GM10248 (cell line): ENCODE measurements at regions not wholly inside any gene's neighbourhood (a gene's known extent, or its start where the extent isn't known, plus 50 kb on each side); places are given as distances from the start of the nearest gene placed in this dataset.

Experiments
- CTCF ChIA-PET: fragments of 300-600 bp; sonication (Branson Sonifier 250); formaldehyde crosslinking; extraction: SDS; loops from one replicate; lab custom pipeline; 2021; ENCODE audit warnings: antibody characterized with exemption; lab: Yijun Ruan, JAX
- POLR2A ChIA-PET: fragments of 350-650 bp; sonication (Branson Sonifier 250); formaldehyde crosslinking; extraction: SDS; loops from one replicate; lab custom pipeline; 2020; ENCODE audit warnings: antibody characterized with exemption; lab: Yijun Ruan, JAX
- DNase-seq: peaks from one replicate; pipeline ENCODE4 v3.0.0; 2012; ENCODE audit errors: extremely low spot score
- CTCF ChIP-seq: IDR thresholded peaks from 2 replicates; pipeline ENCODE4 v1.5.1; 2012; ENCODE audit warnings: mild to moderate bottlenecking, low read depth; ENCODE audit errors: extremely low read depth, missing control alignments, control extremely low read depth

DNA sequence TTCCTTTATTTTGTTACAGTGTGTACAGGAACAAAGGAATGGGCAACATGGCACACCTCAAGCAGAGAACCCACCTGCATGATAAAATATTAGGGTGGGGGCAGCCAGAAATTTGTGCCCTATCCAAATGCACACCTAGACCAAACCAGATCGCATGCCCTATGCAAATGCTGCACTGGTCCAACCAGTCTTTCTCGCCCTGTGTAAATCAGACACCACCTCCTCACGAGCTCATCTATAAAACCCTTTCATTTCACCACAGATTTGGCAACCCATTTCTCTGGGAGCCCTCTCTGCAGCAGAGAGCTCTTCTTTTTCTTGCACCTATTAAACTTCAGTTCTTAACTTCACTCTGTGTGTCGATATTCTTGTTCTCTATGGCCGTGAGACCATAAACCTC lies 1559.2 kb downstream of the SLITRK1 start:
- DNase-seq = no peak
- no peak for TF ChIP-seq CTCF
- ChIA-PET POLR2A (no interaction called here), CTCF (interaction anchor here (1.2 kb wide), 1 partner anchor 14 kb away, joined by 3 read pairs; no protein-coding TSS in a partner anchor)

GRCh38 chr13:82305588-82305987 lies 1576.7 kb downstream of the SLITRK1 start:
- POLR2A ChIA-PET = no interaction called here
- no peak for TF ChIP-seq CTCF
- no peak for DNase-seq
- CTCF ChIA-PET = no interaction called here

- TF ChIP-seq CTCF = no peak
- ChIA-PET CTCF (no interaction called here), POLR2A (no interaction called here)
- no peak for DNase-seq
Measured at GRCh38 chr13:82298106-82298505, 1584.2 kb downstream of the SLITRK1 start.

- no peak for DNase-seq
- CTCF ChIA-PET = no interaction called here
- TF ChIP-seq CTCF = no peak
- POLR2A ChIA-PET = no interaction called here
Measured at GRCh38 chr13:82294226-82294625, 1588.0 kb downstream of the SLITRK1 start.

DNA sequence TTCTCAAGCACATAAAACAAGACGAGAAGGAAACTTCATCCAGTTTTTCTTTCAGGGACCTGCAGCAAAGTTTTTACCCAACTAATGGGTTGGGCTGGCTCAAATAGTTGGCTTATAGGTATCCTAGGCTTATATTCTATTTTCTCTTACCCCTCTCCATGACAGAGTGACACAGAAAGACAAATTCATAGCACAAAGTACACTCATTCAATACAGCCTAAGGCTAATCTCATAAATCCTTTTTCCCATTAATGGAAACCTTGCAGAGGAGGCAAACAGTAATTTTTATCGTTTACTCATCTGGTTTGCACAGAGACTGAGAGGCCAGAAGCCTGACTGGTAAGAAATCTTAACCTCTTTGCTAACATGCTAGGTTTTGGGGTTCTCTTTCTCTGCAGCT lies 1589.9 kb downstream of the SLITRK1 start:
- no peak for DNase-seq
- POLR2A ChIA-PET = no interaction called here
- CTCF ChIA-PET = no interaction called here
- TF ChIP-seq CTCF = no peak

DNA sequence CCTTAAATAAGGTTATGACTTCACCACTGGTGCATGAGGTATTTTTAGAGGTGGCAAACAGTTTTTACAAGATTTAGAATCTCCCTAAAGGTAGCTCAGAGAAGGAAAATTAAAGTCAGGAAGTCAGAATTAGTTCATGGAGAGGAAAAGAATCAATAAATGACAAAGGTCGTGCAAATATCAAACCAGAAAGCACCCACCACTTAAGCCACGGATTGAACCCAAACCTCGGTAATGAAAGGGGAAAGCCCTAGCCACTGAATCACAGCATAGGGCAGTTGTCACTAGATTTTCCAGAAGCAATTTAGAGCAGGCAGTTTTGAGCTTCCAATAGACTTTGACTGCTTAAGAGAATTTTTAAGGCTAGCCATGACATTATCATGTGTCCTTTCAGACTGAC lies 1590.4 kb downstream of the SLITRK1 start:
- POLR2A ChIA-PET = no interaction called here
- CTCF ChIA-PET = no interaction called here
- no peak for DNase-seq
- no peak for TF ChIP-seq CTCF

DNA sequence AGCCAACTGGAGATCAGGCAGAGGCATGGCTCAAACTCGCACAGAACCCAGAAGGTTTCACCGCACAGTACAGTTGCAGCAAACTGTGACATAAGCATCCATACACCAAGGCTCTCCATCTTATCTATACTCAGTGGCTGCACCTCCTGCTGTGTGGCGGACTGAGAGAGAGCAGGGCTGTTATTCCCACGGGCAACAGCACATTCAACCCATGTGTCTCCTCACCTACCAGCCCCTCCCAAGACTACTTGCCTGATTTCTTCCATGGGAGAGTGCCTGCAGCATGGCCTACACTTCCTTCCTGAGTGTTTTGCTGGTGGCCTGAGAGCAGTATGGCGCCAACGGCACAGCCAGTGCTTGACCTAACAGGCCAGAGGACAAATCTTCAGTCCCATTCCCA lies 1606.6 kb downstream of the SLITRK1 start:
- CTCF ChIA-PET = no interaction called here
- POLR2A ChIA-PET = no interaction called here
- TF ChIP-seq CTCF = no peak
- no peak for DNase-seq
